SIG-M5 (cell line): ENCODE measurements at regions not wholly inside any gene's neighbourhood (a gene's known extent, or its start where the extent isn't known, plus 50 kb on each side); places are given as distances from the start of the nearest gene placed in this dataset.

Experiments used
- DNase-seq: peaks from one replicate; lab custom pipeline; 2025; lab: John Stamatoyannopoulos, UW

GRCh38 chr7:25557379-25557917, 329.2 kb upstream of the NPVF start:
- DNase-seq, result no peak

DNA sequence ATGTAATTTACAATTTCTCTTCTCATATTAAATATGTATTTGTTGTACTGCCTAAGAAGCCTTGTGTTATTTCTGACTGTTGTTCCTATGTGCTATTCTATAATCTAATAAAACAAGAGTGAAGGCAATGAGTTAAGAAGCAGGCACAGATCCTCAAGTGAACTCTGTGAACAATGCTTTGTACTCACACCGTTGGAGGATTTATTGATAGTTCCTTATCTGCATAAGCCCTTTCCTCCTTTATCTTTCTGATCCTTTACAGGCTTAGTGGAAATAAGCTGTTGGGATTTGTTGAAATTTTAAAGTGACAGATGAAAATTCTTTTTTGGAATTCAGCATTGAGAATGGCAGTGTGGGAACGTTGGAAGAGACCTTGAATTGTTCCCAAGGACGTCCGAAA, 329.6 kb upstream of the NPVF start:
- DNase-seq, result no peak

- DNase-seq, result no peak
Measured at GRCh38 chr7:25558605-25559004, 330.3 kb upstream of the NPVF start.

- no peak for DNase-seq
Measured at GRCh38 chr7:25559581-25560367, 331.5 kb upstream of the NPVF start.

DNA sequence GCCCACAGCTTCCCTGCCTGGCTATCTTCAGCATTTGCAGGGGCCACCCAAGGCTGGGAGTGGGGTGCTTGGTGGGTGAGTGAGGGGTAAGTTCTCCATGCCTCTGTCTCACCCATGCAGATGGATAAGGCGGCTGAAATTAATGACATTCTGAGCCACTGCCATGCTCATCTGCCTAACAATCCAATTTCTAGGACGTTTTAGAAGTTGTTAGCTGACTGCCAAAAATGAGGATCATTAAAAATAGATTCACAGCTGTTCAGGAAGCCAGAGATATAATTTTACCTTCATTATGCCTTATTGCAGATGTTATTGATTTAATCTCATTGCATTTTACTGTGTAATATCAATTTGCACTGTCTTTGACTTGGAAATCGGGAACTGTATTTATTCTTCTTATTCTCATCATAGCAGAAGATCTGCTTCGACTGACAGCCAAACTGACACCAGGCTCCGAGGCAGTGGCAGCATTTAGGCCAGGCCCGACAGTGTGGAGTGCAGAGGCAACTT, 334.4 kb upstream of the NPVF start:
- DNase-seq, result no peak

DNA sequence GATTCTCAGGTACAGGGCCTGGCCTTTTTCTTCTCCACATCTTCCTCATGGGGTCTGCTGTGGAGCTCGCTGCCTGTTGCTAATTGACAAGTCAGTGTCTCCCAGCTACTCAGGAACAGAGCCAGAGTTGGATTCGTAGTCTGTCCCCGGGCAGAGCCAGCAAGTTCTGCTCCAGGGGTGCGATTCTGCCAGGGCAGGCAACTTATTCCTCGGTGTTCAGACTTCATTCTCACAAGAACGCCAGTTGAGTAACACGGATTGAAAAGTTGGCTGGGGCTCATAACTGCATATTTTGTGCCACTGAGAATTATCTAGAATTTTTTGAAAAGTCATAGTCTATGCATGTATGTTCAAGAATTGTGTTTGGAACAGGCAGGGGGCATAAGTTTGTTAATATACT, 336.7 kb upstream of the NPVF start:
- no peak for DNase-seq

DNA sequence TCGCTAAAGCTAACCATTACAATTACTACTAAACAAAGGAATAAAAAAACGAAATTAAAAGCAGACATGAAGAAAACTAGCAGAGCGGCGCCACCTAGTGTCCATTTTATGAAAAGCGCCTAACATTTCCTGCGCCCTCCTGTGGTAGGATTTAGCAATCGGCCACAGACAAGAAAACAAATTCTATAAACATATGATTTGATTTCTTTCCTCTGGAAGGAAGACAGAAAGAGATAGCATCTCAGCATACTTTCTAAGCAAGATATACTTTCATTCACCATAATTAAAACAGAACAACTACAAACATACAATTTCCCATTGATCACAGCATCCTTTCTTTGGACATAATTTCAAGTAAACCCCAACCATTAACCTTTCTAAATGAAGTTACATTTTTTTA, 337.7 kb upstream of the NPVF start:
- no peak for DNase-seq

GRCh38 chr7:25567430-25567829, 339.1 kb upstream of the NPVF start:
- no peak for DNase-seq

- DNase-seq, result no peak
Measured at GRCh38 chr7:25569765-25570164, 341.5 kb upstream of the NPVF start.

- no peak for DNase-seq
Measured at GRCh38 chr7:25572423-25572822, 344.1 kb upstream of the NPVF start.

DNA sequence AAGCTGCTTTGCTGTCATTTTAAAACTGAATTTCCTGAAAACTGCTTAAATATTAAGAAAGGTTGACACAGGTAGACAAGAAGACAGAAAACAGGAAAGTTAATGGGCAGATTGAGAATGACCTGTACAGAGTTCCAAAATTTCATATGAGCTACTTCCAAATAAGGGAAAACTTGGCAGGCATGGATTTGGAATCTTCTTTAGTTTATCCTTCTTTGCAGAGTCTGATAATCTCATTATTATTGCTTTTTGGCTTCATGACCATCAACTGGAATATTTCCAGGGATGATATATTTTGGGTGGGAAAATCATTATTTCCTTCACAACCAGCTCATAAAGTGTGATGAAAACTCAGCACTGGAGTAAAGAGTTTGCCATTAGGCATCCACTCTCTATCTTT, 346.5 kb upstream of the NPVF start:
- DNase-seq, result no peak

DNA sequence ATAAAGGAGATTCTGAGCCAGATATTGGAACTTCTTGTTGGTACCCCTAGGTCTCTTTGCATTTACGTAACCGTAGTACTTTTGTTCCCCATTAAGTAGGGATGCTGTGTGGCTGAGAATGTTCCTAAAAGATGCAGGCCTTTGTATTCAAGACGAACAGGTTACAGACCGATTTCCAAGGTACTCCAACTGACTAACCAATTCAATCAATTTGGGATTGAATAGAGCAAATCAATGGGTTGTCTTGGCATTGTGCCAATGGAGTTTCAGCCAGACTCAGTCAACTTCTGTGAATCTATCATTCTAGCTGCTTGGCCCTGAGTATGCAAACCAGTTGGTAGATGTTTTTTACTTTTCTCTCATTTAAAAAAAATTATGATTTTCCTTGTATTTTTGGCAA, 347.3 kb upstream of the NPVF start:
- DNase-seq, result no peak

- DNase-seq, result no peak
Measured at GRCh38 chr7:25578991-25579777, 350.9 kb upstream of the NPVF start.

DNA sequence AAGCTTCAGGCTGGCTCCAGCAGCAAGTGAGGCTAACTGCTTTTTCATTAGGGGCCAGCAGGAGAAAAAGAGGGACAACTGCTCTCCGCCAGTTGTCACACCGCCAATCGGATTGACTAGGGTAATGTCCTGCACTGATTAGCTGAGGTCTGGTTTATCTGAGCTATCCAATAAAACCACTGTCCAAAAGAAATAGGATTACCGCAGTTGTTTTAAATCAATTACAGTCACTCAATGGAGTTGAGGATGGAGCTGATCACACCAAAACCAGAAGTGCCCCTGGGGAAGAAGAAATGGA, 351.4 kb upstream of the NPVF start:
- no peak for DNase-seq

DNA sequence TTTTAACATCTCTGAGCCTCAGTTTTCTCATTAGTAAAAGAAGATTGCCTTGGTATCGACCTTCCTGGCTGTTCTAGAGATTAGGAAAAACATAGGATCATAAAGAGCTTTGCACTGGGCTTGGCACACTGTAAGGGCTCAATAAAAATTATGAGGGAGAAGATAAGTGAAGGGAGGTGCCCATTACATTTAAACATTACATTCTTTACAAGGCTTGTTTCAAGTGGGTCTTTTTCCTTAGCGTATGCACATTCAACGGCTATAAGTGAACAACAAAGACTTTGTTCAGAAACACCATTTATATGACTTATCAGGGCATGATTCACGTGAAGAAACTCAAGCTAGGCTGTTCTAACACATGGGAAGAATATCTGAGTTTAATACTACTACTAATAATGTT, 351.9 kb upstream of the NPVF start:
- DNase-seq, result no peak

GRCh38 chr7:25583621-25584020, 355.3 kb upstream of the NPVF start:
- no peak for DNase-seq

DNA sequence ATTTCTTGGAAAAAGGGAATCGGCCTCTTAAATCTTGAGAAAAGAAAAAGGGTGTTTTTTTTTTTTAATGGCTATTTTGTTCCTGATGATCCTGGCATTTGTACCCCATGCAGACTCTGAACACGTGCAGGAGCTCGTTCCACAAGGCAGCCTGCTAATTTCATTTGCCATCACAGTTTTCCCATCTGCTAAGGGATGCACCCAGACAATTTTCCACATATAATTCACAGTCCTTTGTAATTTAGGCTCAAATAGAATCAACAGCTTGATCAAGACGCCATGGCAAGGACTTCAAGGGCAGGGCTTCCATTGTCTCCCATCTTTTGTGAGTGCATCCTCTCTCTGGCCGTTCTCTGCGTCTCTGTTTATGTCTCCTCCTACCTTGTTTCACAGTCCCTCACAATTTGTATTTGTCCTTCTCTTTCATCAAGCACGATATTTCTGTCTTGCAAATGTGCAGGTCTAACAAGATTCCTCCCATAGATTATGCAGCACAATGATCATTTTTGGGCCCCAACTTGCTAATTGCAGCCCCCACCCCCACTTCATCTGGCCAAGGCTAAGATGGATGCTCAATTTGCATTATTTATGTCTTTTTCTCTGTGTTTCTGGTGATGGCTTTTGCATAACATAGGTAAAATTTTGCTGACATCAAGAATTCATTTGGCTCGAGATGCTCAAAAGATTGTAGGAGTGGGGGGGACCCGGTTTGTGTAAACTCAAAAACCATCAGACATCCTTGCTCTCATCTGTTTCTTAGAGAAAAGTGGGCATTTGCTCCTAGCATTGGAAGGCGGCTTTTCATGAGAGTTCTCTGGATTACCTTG, 356.0 kb upstream of the NPVF start:
- DNase-seq, result no peak

GRCh38 chr7:25586513-25586912, 358.2 kb upstream of the NPVF start:
- DNase-seq, result peak; percentile 6

DNA sequence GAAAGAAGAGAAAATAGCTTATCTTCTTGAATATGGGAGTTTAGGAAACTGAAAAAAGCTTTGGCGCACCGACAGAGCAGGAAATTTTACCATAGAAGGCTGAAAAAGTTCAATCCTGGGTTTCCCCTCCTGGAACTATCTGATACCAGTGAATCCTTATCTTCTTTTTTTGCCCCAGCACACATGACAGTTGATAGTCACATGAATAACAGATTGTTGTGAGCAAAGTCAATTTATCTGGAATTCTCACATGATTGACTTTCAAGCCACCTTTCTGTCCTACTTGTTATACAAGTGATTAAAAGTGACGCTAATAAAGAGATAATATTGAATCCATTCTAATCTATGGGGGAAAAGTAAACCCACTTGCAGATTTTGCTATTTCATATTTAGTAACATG, 365.8 kb upstream of the NPVF start:
- no peak for DNase-seq

DNA sequence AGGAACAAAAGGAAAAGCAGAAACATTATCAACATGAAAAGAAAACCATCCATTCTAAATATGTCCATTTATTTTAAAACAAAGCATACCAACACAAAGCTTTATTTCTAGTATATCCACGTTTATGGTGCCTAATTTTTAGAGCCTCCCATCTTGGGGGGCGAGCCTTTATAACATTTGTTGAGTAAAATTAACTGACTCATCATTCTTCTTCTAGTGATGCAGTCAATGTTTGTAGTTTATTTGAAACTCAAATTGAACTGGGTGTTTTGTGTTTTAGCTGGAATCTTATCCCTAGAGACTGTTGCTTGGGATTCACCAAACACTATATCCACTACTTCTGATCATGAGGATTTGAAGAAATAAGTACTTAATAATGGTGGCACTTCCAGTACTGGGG, 366.4 kb upstream of the NPVF start:
- DNase-seq, result no peak

DNA sequence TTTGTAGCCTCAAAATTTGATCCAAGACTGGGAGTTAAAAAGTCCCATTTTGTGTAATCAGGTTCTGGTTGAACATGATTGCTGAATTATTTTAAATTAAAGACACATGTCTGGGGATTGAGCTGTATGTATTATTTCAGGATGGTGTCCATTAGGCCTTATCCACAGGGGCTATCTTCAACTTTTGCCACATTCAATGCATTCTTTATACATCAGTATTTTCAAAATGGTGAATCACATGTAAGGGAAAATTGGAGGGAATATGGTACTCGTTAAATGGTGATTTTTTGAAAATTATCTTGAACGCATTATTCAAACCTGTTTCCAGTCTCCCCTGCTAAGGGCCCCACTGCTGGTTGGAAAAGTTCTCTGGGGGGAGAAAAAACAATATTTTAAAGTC, 367.7 kb upstream of the NPVF start:
- no peak for DNase-seq

DNA sequence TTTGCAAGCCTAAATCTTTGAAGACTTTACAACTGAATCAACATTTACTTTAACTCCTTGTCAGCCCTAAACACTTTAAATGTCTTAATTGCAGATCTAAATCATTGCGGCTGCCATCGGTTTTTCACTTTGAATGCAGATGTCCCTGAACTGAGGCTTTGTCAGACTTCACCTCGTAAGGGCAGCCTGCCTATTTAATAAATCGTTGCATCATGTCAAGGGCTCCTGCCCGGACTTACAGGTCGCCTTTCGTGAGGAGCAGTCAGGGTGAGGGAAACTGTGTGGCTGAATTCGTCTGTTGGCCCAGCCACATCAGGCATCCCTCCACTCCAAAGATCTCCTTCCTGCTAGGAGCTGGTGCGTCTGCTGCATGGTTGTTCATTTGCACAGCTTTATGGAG, 368.2 kb upstream of the NPVF start:
- DNase-seq, result no peak
